ENCODE measurements at regions not wholly inside any gene's neighbourhood (a gene's known extent, or its start where the extent isn't known, plus 50 kb on each side); places are given as distances from the start of the nearest gene placed in this dataset.
"Not testable (repeated sequence)": the region's sequence is repeated elsewhere in the genome, so short reads cannot be mapped to it uniquely, and the experiment has no call there.

- TF ChIP-seq CTCF, POLR2A (IDR thresholded peaks at IDR 0.05): not testable (repeated sequence)
Observed at GRCh38 chr1:149349448-149349847, 125.4 kb upstream of the NBPF19 start.

Measured in uterus (tissue), 2 donors.